HG03432 (cell line): ENCODE measurements at regions not wholly inside any gene's neighbourhood (a gene's known extent, or its start where the extent isn't known, plus 50 kb on each side); places are given as distances from the start of the nearest gene placed in this dataset.

Source experiments
- ATAC-seq: cut with Tn5 transposase; IDR thresholded peaks from one replicate; pipeline ENCODE4 v1.9.1; 2021; ENCODE audit warnings: mild to moderate bottlenecking, moderate library complexity; ENCODE audit not compliant: unreplicated experiment

- ATAC-seq = peak; percentile 90
Observed at GRCh38 chr2:111219285-111219684, 98.6 kb downstream of the BCL2L11 start.

GRCh38 chr2:111219734-111220505 is 99.2 kb downstream of the BCL2L11 start:
- no peak for ATAC-seq

DNA sequence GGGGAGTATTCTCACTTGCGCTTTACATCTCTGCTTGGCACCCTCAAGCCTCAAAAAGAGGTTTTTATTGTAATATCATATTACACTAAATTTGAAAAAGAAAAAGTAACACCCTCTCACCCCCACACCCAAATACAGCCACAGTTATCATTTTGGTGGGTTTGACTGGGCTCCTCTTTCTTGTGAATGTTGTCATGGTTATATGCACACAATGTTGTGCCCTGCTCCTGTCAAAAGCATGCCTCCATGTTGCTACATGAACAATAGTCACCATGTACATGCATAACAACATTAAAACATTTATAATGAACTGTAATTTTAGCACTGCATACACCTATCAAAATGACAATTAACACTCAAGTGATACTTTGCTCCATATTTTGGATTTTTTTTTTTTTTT is 100.2 kb downstream of the BCL2L11 start:
- ATAC-seq = no peak

DNA sequence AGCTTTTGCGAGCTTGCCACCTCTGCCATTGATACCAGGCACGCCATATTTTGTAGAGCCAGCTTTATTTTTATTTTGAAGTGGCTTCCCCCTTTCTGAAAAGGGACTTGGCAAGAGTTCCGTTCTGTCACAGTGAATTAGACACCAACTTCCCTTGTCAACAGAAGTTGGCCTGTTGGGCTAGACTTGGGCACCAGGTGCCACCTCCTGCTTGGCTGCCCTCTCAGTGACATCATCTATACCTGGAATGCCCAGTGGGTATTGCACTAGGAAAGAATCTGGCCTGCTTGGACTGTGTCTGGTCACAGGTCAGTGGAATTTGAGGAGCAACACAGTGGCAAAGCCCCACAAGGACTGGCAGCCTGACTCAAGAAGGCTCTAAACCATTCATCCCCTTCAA is 101.0 kb downstream of the BCL2L11 start:
- ATAC-seq = no peak

DNA sequence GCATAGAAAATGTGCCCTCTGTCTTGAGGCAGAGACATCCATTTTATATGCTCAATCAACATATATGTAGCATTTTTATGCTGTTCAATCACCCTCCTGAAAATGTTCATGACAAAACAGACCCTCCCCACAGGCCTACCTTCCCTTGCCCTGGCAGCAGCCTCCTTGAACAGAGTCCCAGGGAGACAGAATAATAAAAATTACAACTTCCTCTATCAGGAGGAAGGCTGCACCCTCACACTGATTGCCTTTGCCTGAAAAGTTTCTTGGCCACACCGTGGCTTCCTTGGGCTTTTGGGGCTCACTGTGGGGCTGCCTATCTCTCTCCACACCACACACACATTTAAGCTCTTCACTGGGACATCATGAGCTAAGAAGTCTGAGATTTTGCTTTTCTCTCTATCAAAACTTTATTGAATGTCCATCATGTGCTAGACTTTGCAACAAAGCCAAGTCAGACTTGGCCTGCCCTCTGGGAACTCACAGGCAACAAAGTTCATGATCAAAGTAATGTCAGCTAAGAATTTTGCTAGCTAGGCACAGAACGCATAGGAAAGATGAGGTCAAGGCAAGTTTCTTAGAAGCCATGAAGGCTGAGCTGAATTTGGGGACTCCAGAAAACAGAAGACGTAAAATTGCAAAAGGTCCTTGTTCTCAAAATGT is 101.6 kb downstream of the BCL2L11 start:
- ATAC-seq = no peak

- no peak for ATAC-seq
Observed at GRCh38 chr2:111225856-111226255, 105.1 kb downstream of the BCL2L11 start.

GRCh38 chr2:111226876-111227700 is 106.4 kb downstream of the BCL2L11 start:
- ATAC-seq = no peak

DNA sequence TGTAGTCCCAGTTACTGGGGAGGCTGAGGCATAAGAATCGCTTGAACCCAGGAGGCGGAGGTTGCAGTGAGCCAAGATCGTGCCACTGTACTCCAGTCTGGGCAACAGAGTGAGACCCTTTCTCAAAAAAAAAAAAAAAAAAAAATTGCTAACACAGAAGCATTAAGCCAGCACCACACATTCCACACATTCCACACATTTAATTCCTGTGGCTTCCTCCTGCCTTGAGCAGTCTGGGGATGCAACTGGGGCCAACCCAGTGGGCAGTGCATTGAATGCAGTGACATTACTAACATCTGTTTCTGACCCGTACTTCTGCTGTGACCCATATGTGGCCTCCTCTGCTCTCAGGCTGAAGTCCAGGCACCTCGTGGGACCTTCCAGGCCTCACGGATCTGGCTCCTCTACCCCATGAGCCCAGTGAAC is 107.0 kb downstream of the BCL2L11 start:
- no peak for ATAC-seq

- no peak for ATAC-seq
Observed at GRCh38 chr2:111231532-111232252, 111.0 kb downstream of the BCL2L11 start.

GRCh38 chr2:111235192-111236015 is 114.7 kb downstream of the BCL2L11 start:
- ATAC-seq = no peak

DNA sequence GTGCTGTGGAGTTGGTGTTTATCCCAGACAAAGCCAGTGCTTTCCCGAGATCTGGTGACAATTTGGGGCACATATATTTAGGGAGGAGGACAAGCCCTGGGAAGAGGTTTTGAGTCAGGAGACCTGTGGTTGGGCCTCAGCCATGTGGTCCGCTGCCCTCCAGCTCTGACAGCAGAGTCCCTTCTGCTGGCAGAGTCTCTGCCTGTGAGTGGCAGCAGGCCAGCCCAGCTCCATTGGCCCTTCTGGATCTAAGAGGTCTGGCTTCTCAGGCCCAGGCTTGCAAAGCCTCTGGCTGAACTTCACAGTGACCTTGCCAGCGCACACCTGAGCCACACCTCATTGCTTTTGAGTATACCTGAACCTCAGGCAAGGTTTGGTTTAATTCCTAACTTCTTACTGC is 115.3 kb downstream of the BCL2L11 start:
- ATAC-seq = no peak

DNA sequence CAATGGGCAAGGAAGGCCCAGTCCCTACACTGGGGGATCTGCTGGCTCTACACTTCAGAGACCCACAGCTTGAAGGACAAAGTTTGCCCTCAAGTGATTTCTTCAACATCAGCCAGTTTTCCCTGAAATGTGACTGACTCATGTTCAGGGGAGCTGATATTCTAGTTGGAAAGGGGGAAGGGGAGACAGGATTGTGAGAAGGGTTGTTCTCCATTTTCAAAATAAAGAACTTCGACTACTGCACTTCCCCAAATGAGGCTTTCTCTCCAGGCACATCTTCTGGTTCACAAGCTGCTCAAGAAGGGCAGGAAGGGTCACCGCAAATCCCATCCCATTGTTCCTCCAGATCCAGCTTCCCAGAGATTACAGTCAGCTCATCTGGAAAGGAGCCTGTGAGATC is 117.6 kb downstream of the BCL2L11 start:
- ATAC-seq = no peak

DNA sequence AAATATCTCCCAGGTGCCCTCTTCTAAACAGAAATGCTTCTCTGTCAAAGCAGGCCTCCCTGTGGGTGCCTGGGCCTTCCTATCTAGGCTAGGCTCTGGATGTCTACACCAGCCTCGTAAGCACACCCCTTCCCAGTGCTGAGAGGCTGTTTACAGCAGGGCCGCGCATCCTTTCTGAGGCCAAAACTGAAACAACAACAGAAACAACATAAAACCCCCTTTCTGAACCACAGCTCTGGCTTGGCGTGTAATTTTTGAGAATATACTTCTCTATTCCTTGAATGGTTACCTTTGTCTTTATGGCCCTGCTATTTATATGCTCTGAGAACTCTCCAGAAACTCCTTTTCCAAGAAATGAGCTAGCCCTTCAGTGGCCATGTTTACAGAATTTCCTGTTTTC is 118.4 kb downstream of the BCL2L11 start:
- peak; percentile 98 for ATAC-seq

DNA sequence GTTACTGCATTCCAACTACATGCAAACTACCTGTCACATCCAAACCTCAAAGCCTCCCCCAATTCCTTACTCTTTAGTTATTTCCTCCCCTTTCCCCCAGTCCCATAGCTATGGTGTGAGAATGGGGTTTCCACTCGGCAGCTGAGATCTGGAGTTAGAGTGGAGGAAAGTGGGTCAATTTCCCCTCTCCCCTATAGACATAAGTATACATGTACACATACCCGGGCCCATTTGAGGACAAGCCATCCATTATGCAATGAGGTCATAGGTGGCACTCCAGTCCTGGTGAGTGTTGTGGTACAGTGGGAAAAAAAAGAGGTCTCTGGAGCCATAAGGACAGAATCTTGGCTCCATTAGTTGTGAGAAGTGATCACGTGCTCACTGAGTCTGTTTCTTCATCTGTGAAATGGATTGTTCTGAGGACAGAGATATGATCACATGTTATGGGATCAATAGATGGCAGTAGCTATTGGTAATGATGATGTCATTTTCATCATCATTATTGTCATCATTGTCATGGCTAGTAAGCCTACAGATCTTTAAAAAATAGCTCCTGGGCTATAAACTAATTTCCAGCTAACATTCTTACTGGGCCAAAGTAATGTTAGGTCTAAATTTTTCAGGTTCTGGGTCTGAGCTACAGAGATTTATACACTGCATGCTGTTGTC is 119.0 kb downstream of the BCL2L11 start:
- peak; percentile 10 for ATAC-seq

- no peak for ATAC-seq
Observed at GRCh38 chr2:111243295-111243694, 122.6 kb downstream of the BCL2L11 start.

DNA sequence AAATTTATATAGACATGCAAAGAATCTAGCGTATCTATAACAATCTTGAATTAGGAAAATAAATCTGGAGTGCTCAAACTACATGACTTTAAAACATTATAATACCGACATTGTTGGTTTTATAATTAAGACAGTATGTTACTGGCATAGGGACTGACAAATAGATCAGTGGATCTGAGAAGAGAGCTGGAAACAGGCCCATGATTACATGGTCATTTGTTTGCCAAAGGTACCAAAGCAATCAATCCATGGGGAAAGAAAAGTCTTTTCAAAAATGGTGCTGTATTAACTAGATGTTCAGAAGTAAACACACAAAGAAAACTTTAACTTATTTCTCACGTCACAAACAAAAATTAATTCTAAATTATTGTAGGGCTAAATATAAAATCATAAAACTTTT is 124.2 kb downstream of the BCL2L11 start:
- no peak for ATAC-seq

- ATAC-seq = no peak
Observed at GRCh38 chr2:111246620-111247061, 125.9 kb downstream of the BCL2L11 start.

- ATAC-seq = no peak
Observed at GRCh38 chr2:111247491-111247890, 126.8 kb downstream of the BCL2L11 start.

DNA sequence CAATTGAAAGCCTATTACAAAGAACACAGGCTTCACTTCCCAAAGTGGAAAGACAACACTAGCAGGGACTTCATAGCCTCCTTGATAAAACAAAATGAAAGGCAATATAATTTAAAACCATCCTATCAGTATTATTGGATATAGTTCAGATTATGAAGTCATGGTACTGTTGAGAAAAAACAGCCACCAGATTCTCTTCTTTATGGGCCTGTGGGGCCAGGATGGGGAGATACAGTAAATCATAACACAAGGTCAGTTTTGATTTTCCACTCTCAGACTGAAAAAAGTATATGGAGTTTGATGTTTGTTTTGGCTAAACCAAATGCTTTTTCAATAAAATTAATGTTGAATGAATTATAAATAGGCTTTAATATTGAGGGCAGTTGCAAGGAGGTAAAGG is 129.1 kb downstream of the BCL2L11 start:
- no peak for ATAC-seq
